Activated T-helper 2 cell treated with anti-CD3 and anti-CD28 coated beads, Interferon-gamma antibody, Interleukin-2, Interleukin-4, amounts not matched to agents 10 μg/mL and 5 μg/mL and 100 μg/mL, durations not matched to agents 14 hours and 24 hours and 36 hours (primary cell): ENCODE measurements at regions not wholly inside any gene's neighbourhood (a gene's known extent, or its start where the extent isn't known, plus 50 kb on each side); places are given as distances from the start of the nearest gene placed in this dataset.

Experiments
- DNase-seq: peaks from one replicate; pipeline ENCODE4 v3.0.0; 2021; ENCODE audit warnings: low spot score
- H3K27ac Mint-ChIP-seq: one replicate; pipeline ENCODE4 v1.8.0; 2021; ENCODE audit warnings: mixed read lengths
- H3K27me3 Mint-ChIP-seq: one replicate; pipeline ENCODE4 v1.8.0; 2021; ENCODE audit warnings: low read depth, mixed read lengths
- H3K36me3 Mint-ChIP-seq: one replicate; pipeline ENCODE4 v1.8.0; 2021; ENCODE audit warnings: low read depth, mixed read lengths
- H3K4me1 Mint-ChIP-seq: one replicate; pipeline ENCODE4 v1.8.0; 2021; ENCODE audit warnings: low read depth, mixed read lengths
- H3K4me3 Mint-ChIP-seq: one replicate; pipeline ENCODE4 v1.8.0; 2021; ENCODE audit warnings: low read depth, mild to moderate bottlenecking, moderate library complexity, mixed read lengths
- H3K9me3 Mint-ChIP-seq: one replicate; pipeline ENCODE4 v1.8.0; 2021; ENCODE audit warnings: mixed read lengths
- intact Hi-C: fragments of 100-400 bp; cut with micrococcal nuclease; formaldehyde crosslinking; loops from one replicate; pipeline ENCODE4 v1.15.1; 2023

DNA sequence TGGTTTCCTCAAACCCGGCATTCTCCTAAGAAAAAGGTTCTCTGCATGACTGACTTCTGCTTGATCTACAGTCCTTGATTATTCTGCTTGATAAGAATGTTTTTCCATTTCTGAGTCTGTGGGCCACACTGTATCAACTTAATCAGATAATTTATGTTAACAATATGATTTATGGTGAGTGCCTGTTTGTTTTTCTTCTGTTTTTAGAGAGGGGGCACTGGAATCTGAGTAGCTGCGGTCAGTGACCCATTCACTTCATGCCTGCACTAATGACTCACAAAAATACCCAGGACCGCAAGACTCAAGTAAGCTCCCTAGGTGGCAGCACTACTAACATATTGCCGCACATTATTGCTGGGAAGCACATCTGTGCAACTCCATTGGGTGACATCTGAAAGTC is 542.3 kb upstream of the ATXN8OS start:
- Mint-ChIP-seq H3K27ac (no peak overlapping the region), H3K4me3 (no peak overlapping the region), H3K36me3 (no peaks in the 10 kb centered on the region), H3K27me3 (no peaks in the 10 kb centered on the region), H3K9me3 (peaks cover 12% of the 10 kb centered on the region), H3K4me1 (no peaks in the 10 kb centered on the region)
- intact Hi-C loops = no loop called here
- no peak for DNase-seq

- Mint-ChIP-seq H3K4me1 (no peaks in the 10 kb centered on the region), H3K27ac (no peak overlapping the region), H3K36me3 (no peaks in the 10 kb centered on the region), H3K4me3 (no peak overlapping the region), H3K9me3 (no peaks in the 10 kb centered on the region), H3K27me3 (no peaks in the 10 kb centered on the region)
- intact Hi-C loops = no loop called here
- no peak for DNase-seq
Observed at GRCh38 chr13:69556540-69557196, 551.0 kb upstream of the ATXN8OS start.

DNA sequence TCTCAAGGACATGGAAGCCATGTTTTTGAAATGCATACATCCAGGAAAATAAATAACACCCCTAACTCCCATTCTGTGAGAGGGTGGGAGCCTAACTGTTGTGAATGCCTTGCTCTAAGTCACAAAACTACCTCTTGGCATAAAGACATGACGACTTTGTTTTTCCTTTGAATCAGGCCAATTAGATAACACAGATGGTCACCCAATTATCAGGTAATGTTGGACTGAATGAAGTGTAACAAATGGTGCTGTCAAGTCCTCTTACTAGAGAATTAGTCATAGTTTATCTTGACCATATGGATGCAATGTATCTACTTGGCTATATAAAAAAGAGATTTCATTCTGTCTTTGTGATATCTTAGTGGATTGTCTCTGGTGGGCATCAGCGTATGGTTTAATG is 553.6 kb upstream of the ATXN8OS start:
- no peaks in the 10 kb centered on the region for H3K36me3 Mint-ChIP-seq
- no peak overlapping the region for H3K4me3 Mint-ChIP-seq
- no peak overlapping the region for H3K27ac Mint-ChIP-seq
- intact Hi-C loops = no loop called here
- no peaks in the 10 kb centered on the region for H3K9me3 Mint-ChIP-seq
- no peak for DNase-seq
- no peaks in the 10 kb centered on the region for H3K27me3 Mint-ChIP-seq
- H3K4me1 Mint-ChIP-seq = no peaks in the 10 kb centered on the region

- H3K4me3 Mint-ChIP-seq = no peak overlapping the region
- no peaks in the 10 kb centered on the region for H3K9me3 Mint-ChIP-seq
- H3K27me3 Mint-ChIP-seq = no peaks in the 10 kb centered on the region
- no peak overlapping the region for H3K27ac Mint-ChIP-seq
- DNase-seq = no peak
- H3K36me3 Mint-ChIP-seq = no peaks in the 10 kb centered on the region
- no peaks in the 10 kb centered on the region for H3K4me1 Mint-ChIP-seq
- intact Hi-C loops = no loop called here
Observed at GRCh38 chr13:69551193-69551592, 556.4 kb upstream of the ATXN8OS start.

DNA sequence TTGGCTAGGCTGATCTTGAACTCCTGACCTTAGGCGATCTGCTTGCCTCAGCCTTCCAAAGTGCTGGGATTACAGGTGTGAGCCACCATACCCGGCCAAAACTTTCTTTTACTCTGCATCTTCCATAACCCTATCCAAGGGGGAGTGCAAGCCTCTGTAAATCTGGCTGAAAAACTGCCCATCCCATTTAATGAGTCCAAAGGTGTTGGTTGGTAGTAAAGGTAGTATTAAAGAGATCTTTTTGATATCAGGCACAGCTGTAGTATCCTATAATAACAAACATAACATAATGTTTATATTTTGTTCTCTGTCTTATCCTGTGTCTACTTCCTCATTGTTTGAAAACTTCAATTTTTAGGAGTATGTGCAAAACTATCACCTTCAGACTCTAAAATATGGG is 559.8 kb upstream of the ATXN8OS start:
- no peak overlapping the region for H3K27ac Mint-ChIP-seq
- no peaks in the 10 kb centered on the region for H3K36me3 Mint-ChIP-seq
- H3K4me3 Mint-ChIP-seq = no peak overlapping the region
- no peak for DNase-seq
- H3K9me3 Mint-ChIP-seq = peaks cover 2% of the 10 kb centered on the region
- H3K4me1 Mint-ChIP-seq = no peaks in the 10 kb centered on the region
- no peaks in the 10 kb centered on the region for H3K27me3 Mint-ChIP-seq
- intact Hi-C loops = no loop called here

DNA sequence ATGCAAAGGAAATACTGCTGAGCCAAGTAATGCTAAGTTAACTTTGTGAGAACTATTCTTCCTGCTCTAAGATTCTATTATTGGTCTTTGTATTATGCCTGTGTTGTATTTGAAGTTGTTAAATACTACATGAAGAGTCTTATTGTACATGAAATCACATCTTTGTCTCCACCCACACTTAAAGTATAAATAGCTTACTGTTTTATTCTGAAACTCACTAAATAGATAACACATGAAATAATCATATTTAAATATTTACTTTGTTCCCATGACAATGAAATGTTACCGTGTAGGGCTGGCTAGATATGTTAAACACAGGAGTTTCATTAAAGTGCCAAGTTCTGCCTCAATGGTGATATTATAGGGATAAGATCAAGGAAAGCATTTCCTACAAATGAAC is 562.1 kb upstream of the ATXN8OS start:
- H3K9me3 Mint-ChIP-seq = peaks cover 2% of the 10 kb centered on the region
- intact Hi-C loops = no loop called here
- no peaks in the 10 kb centered on the region for H3K4me1 Mint-ChIP-seq
- no peaks in the 10 kb centered on the region for H3K27me3 Mint-ChIP-seq
- no peak for DNase-seq
- no peaks in the 10 kb centered on the region for H3K36me3 Mint-ChIP-seq
- no peak overlapping the region for H3K27ac Mint-ChIP-seq
- H3K4me3 Mint-ChIP-seq = no peak overlapping the region

- intact Hi-C loops = no loop called here
- DNase-seq = no peak
- Mint-ChIP-seq H3K4me1 (no peaks in the 10 kb centered on the region), H3K36me3 (no peaks in the 10 kb centered on the region), H3K27ac (no peak overlapping the region), H3K27me3 (no peaks in the 10 kb centered on the region), H3K4me3 (no peak overlapping the region), H3K9me3 (no peaks in the 10 kb centered on the region)
Observed at GRCh38 chr13:69524459-69525150, 583.0 kb upstream of the ATXN8OS start.

DNA sequence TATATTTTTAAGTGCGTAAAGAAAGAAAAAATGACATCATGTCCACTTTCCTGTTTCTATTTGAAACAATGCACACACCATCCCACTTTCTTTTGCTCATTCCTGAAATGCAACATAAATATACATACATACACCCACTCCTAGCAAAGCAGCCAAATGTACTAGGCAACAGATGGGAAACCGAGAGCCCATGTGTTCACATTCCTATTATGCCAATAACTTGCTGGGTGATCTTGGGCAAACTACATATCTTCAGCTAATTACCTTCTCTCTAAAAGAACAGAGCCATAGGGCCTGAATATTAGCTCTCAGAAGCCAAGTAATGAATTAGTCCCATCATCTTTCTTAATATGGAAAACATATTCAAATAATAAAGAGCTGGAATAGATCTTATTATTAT is 610.6 kb upstream of the ATXN8OS start:
- no peaks in the 10 kb centered on the region for H3K4me1 Mint-ChIP-seq
- H3K9me3 Mint-ChIP-seq = peaks cover 22% of the 10 kb centered on the region
- DNase-seq = no peak
- no peaks in the 10 kb centered on the region for H3K36me3 Mint-ChIP-seq
- no peak overlapping the region for H3K4me3 Mint-ChIP-seq
- no peaks in the 10 kb centered on the region for H3K27me3 Mint-ChIP-seq
- intact Hi-C loops = no loop called here
- H3K27ac Mint-ChIP-seq = no peak overlapping the region

- Mint-ChIP-seq H3K36me3 (no peaks in the 10 kb centered on the region), H3K27me3 (no peaks in the 10 kb centered on the region), H3K9me3 (peaks cover 18% of the 10 kb centered on the region), H3K4me3 (no peak overlapping the region), H3K27ac (no peak overlapping the region), H3K4me1 (no peaks in the 10 kb centered on the region)
- DNase-seq = no peak
- intact Hi-C loops = no loop called here
Observed at GRCh38 chr13:69495096-69495495, 612.5 kb upstream of the ATXN8OS start.

- Mint-ChIP-seq H3K9me3 (peaks cover 32% of the 10 kb centered on the region), H3K27me3 (no peaks in the 10 kb centered on the region), H3K4me3 (no peak overlapping the region), H3K4me1 (no peaks in the 10 kb centered on the region), H3K36me3 (no peaks in the 10 kb centered on the region), H3K27ac (no peak overlapping the region)
- intact Hi-C loops = no loop called here
- DNase-seq = no peak
Observed at GRCh38 chr13:69487576-69487975, 620.0 kb upstream of the ATXN8OS start.

GRCh38 chr13:69485991-69486592 is 621.5 kb upstream of the ATXN8OS start:
- H3K27ac Mint-ChIP-seq = no peak overlapping the region
- no peaks in the 10 kb centered on the region for H3K27me3 Mint-ChIP-seq
- peaks cover 35% of the 10 kb centered on the region for H3K9me3 Mint-ChIP-seq
- no peak overlapping the region for H3K4me3 Mint-ChIP-seq
- no peaks in the 10 kb centered on the region for H3K4me1 Mint-ChIP-seq
- intact Hi-C loops = no loop called here
- DNase-seq = no peak
- H3K36me3 Mint-ChIP-seq = no peaks in the 10 kb centered on the region

GRCh38 chr13:69477451-69477850 is 630.2 kb upstream of the ATXN8OS start:
- no peak overlapping the region for H3K27ac Mint-ChIP-seq
- H3K4me3 Mint-ChIP-seq = no peak overlapping the region
- H3K27me3 Mint-ChIP-seq = no peaks in the 10 kb centered on the region
- no peak for DNase-seq
- no peaks in the 10 kb centered on the region for H3K36me3 Mint-ChIP-seq
- peaks cover 18% of the 10 kb centered on the region for H3K9me3 Mint-ChIP-seq
- H3K4me1 Mint-ChIP-seq = no peaks in the 10 kb centered on the region
- intact Hi-C loops = no loop called here

DNA sequence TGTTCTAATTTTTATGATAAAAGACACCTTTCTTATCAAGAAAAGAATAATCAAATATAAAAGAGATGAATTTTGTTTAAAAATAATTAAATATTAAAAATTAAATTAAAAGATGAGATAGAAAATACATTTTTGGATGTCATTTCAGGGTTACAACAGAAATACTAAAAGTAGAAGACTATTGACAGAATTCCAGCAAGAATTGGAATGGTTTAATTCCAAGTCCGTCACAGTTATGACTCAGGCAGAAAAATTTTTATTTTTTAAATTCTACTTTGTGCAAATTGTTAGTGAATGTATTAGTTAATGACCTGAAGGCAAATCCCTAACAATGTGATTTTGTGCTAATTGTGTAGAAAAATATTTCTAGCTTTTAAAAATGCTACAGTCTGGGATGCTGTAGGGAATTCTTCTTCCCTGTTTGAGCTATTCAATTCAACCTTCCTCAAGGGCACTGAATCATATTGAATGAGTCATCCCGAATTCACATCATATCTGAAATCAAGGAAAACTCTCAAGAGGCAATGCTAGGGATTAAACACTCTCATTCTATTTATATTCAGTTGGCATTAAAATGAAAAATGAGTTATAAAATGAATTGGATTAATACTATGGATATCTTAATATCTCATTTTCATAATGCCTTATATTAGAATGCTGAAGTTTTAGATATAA is 633.5 kb upstream of the ATXN8OS start:
- peaks cover 5% of the 10 kb centered on the region for H3K9me3 Mint-ChIP-seq
- H3K4me3 Mint-ChIP-seq = no peak overlapping the region
- intact Hi-C loops = no loop called here
- DNase-seq = no peak
- H3K4me1 Mint-ChIP-seq = no peaks in the 10 kb centered on the region
- no peaks in the 10 kb centered on the region for H3K36me3 Mint-ChIP-seq
- no peak overlapping the region for H3K27ac Mint-ChIP-seq
- no peaks in the 10 kb centered on the region for H3K27me3 Mint-ChIP-seq
